Duodenal mucosa (tissue), 2 donors: ENCODE measurements at regions not wholly inside any gene's neighbourhood (a gene's known extent, or its start where the extent isn't known, plus 50 kb on each side); places are given as distances from the start of the nearest gene placed in this dataset.

ENCODE experiments used
- H3K27ac ChIP-seq: one replicate; pipeline ENCODE4 v1.7.0; 2013; ENCODE audit warnings: low read depth, low read length
- H3K27me3 ChIP-seq, 2 donors: one replicate each; pipeline ENCODE4 v1.7.0; 2013; ENCODE audit warnings: low read length in 2 of 2, control low read depth in 1 of 2; ENCODE audit not compliant: insufficient read depth in 2 of 2, control insufficient read depth in 1 of 2
- H3K36me3 ChIP-seq, 2 donors: one replicate each; pipeline ENCODE4 v1.7.0; 2013; ENCODE audit warnings: low read length in 2 of 2, control low read depth in 1 of 2; ENCODE audit not compliant: insufficient read depth in 2 of 2, control insufficient read depth in 1 of 2
- H3K4me1 ChIP-seq, 2 donors: one replicate each; pipeline ENCODE4 v1.7.0; 2013; ENCODE audit warnings: low read length in 2 of 2, control low read depth in 1 of 2; ENCODE audit not compliant: insufficient read depth in 2 of 2, control insufficient read depth in 1 of 2
- H3K4me3 ChIP-seq, 2 donors: one replicate each; pipeline ENCODE4 v1.7.0; 2013; ENCODE audit warnings: low read length in 2 of 2, low read depth in 1 of 2
- H3K9ac ChIP-seq, 2 donors: one replicate each; pipeline ENCODE4 v1.7.0; 2013; ENCODE audit warnings: low read length in 2 of 2, low read depth in 1 of 2
- H3K9me3 ChIP-seq, 2 donors: one replicate each; pipeline ENCODE4 v1.7.0; 2013; ENCODE audit warnings: low read length in 2 of 2, control low read depth in 1 of 2; ENCODE audit not compliant: control insufficient read depth in 1 of 2

GRCh38 chr13:58804832-58805231 is 1173.3 kb downstream of the PCDH17 start:
- H3K4me3 ChIP-seq: no peak overlapping the region
- H3K27me3 ChIP-seq: no peaks in the 10 kb centered on the region
- H3K27ac ChIP-seq: no peak overlapping the region
- no peaks in the 10 kb centered on the region for H3K4me1 ChIP-seq
- no peaks in the 10 kb centered on the region for H3K36me3 ChIP-seq
- no peaks in the 10 kb centered on the region for H3K9me3 ChIP-seq
- no peak overlapping the region for H3K9ac ChIP-seq

GRCh38 chr13:58806401-58806800 is 1174.9 kb downstream of the PCDH17 start:
- no peak overlapping the region for H3K4me3 ChIP-seq
- no peaks in the 10 kb centered on the region for H3K9me3 ChIP-seq
- no peak overlapping the region for H3K9ac ChIP-seq
- no peaks in the 10 kb centered on the region for H3K4me1 ChIP-seq
- H3K27me3 ChIP-seq: no peaks in the 10 kb centered on the region
- no peaks in the 10 kb centered on the region for H3K36me3 ChIP-seq
- no peak overlapping the region for H3K27ac ChIP-seq

GRCh38 chr13:58823701-58824100 is 1192.2 kb downstream of the PCDH17 start:
- no peak overlapping the region for H3K9ac ChIP-seq
- no peak overlapping the region for H3K4me3 ChIP-seq
- H3K27me3 ChIP-seq: no peaks in the 10 kb centered on the region
- H3K4me1 ChIP-seq: no peaks in the 10 kb centered on the region
- H3K9me3 ChIP-seq: no peaks in the 10 kb centered on the region
- no peak overlapping the region for H3K27ac ChIP-seq
- no peaks in the 10 kb centered on the region for H3K36me3 ChIP-seq

GRCh38 chr13:58827904-58828303 is 1196.4 kb downstream of the PCDH17 start:
- H3K9me3 ChIP-seq: no peaks in the 10 kb centered on the region
- H3K27me3 ChIP-seq: no peaks in the 10 kb centered on the region

GRCh38 chr13:58830841-58831240 is 1199.3 kb downstream of the PCDH17 start:
- no peaks in the 10 kb centered on the region for H3K9me3 ChIP-seq
- H3K4me3 ChIP-seq: no peak overlapping the region
- no peaks in the 10 kb centered on the region for H3K36me3 ChIP-seq
- no peaks in the 10 kb centered on the region for H3K4me1 ChIP-seq
- H3K27me3 ChIP-seq: no peaks in the 10 kb centered on the region
- no peak overlapping the region for H3K9ac ChIP-seq
- no peak overlapping the region for H3K27ac ChIP-seq

More at GRCh38 chr13:58827904-58828303, 1196.4 kb downstream of the PCDH17 start:
- H3K4me1 ChIP-seq: no peaks in the 10 kb centered on the region
- H3K36me3 ChIP-seq: no peaks in the 10 kb centered on the region
- H3K4me3 ChIP-seq: no peak overlapping the region
- H3K9ac ChIP-seq: no peak overlapping the region
- no peak overlapping the region for H3K27ac ChIP-seq

GRCh38 chr13:58838615-58839014 is 1207.1 kb downstream of the PCDH17 start:
- peaks cover 0 to 6% of the 10 kb centered on the region in 2 donors for H3K9me3 ChIP-seq
- H3K27me3 ChIP-seq: no peaks in the 10 kb centered on the region
- no peaks in the 10 kb centered on the region for H3K4me1 ChIP-seq
- no peak overlapping the region for H3K9ac ChIP-seq
- no peaks in the 10 kb centered on the region for H3K36me3 ChIP-seq
- H3K27ac ChIP-seq: no peak overlapping the region
- H3K4me3 ChIP-seq: no peak overlapping the region

- Histone ChIP-seq H3K9me3 (peaks cover 0 to 6% of the 10 kb centered on the region in 2 donors), H3K4me3 (no peak overlapping the region), H3K27ac (no peak overlapping the region), H3K4me1 (no peaks in the 10 kb centered on the region), H3K27me3 (no peaks in the 10 kb centered on the region), H3K9ac (no peak overlapping the region), H3K36me3 (no peaks in the 10 kb centered on the region)
Measured at GRCh38 chr13:58843071-58843470, 1211.5 kb downstream of the PCDH17 start.

- Histone ChIP-seq H3K4me1 (no peaks in the 10 kb centered on the region), H3K36me3 (no peaks in the 10 kb centered on the region), H3K9ac (no peak overlapping the region), H3K9me3 (peaks cover 0 to 6% of the 10 kb centered on the region in 2 donors), H3K4me3 (no peak overlapping the region), H3K27ac (no peak overlapping the region), H3K27me3 (no peaks in the 10 kb centered on the region)
Measured at GRCh38 chr13:58843567-58843966, 1212.0 kb downstream of the PCDH17 start.

- H3K4me1 ChIP-seq: peaks cover 0 to 5% of the 10 kb centered on the region in 2 donors
- no peaks in the 10 kb centered on the region for H3K36me3 ChIP-seq
- no peaks in the 10 kb centered on the region for H3K9me3 ChIP-seq
- no peaks in the 10 kb centered on the region for H3K27me3 ChIP-seq
- no peak overlapping the region for H3K27ac ChIP-seq
- H3K9ac ChIP-seq: no peak overlapping the region
- no peak overlapping the region for H3K4me3 ChIP-seq
Measured at GRCh38 chr13:58850161-58850560, 1218.6 kb downstream of the PCDH17 start.

GRCh38 chr13:58852076-58852475 is 1220.5 kb downstream of the PCDH17 start:
- H3K9me3 ChIP-seq: no peaks in the 10 kb centered on the region
- H3K9ac ChIP-seq: no peak overlapping the region
- no peak overlapping the region for H3K4me3 ChIP-seq

GRCh38 chr13:58855283-58855682 is 1223.7 kb downstream of the PCDH17 start:
- Histone ChIP-seq H3K27me3 (no peaks in the 10 kb centered on the region), H3K4me3 (no peak overlapping the region), H3K27ac (no peak overlapping the region), H3K4me1 (no peaks in the 10 kb centered on the region), H3K9me3 (no peaks in the 10 kb centered on the region), H3K9ac (no peak overlapping the region), H3K36me3 (no peaks in the 10 kb centered on the region)

More at GRCh38 chr13:58852076-58852475, 1220.5 kb downstream of the PCDH17 start:
- Histone ChIP-seq H3K27ac (no peak overlapping the region), H3K4me1 (peaks cover 0 to 5% of the 10 kb centered on the region in 2 donors), H3K36me3 (no peaks in the 10 kb centered on the region), H3K27me3 (no peaks in the 10 kb centered on the region)
